SH-SY5Y (cell line): ENCODE measurements at regions not wholly inside any gene's neighbourhood (a gene's known extent, or its start where the extent isn't known, plus 50 kb on each side); places are given as distances from the start of the nearest gene placed in this dataset.

ENCODE experiments used
- GATA2 ChIP-seq: IDR thresholded peaks from 2 replicates; pipeline ENCODE4 v1.6.1; 2011; ENCODE audit warnings: mild to moderate bottlenecking, low read depth, low read length
- GATA3 ChIP-seq: IDR thresholded peaks from 2 replicates; pipeline ENCODE4 v1.6.1; 2011; ENCODE audit warnings: low read depth, mild to moderate bottlenecking, low read length, moderate library complexity

- TF ChIP-seq GATA2 = no peak
- TF ChIP-seq GATA3 = no peak
These were observed 97.2 kb upstream of the KIT start for GRCh38 chr4:54560513-54560912.
